A549 (cell line): ENCODE measurements at regions not wholly inside any gene's neighbourhood (a gene's known extent, or its start where the extent isn't known, plus 50 kb on each side); places are given as distances from the start of the nearest gene placed in this dataset.

Experiments
- ATAC-seq, 2 experiments: fragments of 200-7000 bp in 1 of 2; fragments of >200 bp in 1 of 2; cut with Nextera tagmentation in 1 of 2; cut with Tn5 transposase in 1 of 2; 3 replicates each; pipeline versions ENCODE4 v1.8.0 to v1.9.1; 2018 to 2020; ENCODE audit warnings: mild to moderate bottlenecking in 1 of 2, moderate library complexity in 1 of 2
- CTCF ChIA-PET: fragments of 300-600 bp; sonication (Branson Sonifier 250); formaldehyde crosslinking; extraction: SDS; loops from one replicate; lab custom pipeline; 2021; ENCODE audit warnings: antibody characterized with exemption, inconsistent platforms; lab: Yijun Ruan, JAX
- POLR2A ChIA-PET: fragments of 350-600 bp; formaldehyde crosslinking; extraction: SDS; loops from one replicate; lab custom pipeline; 2021; ENCODE audit warnings: antibody characterized with exemption, inconsistent platforms; lab: Yijun Ruan, JAX
- DNase-seq, 2 experiments: peaks; one replicate each; pipeline versions ENCODE4 v3.0.0 to v3.0.0-alpha.2; 2011 to 2016; ENCODE audit warnings: low read depth in 1 of 2, low spot score in 1 of 2
- FAIRE-seq: peaks from 2 replicates; lab custom pipeline; 2011; peaks lifted over from hg19 to GRCh38; lab: Jason Lieb, UNC
- H3K27ac ChIP-seq, 2 experiments: fragments of >200 bp; sonication (Bioruptor Twin); formaldehyde crosslinking; 3 replicates each; pipeline ENCODE4 v1.5.1; 2016 to 2017
- H3K4me1 ChIP-seq: fragments of >200 bp; sonication (Bioruptor Twin); formaldehyde crosslinking; 3 replicates; pipeline ENCODE4 v1.6.1; 2016
- H3K4me2 ChIP-seq: fragments of >200 bp; sonication (Bioruptor Twin); formaldehyde crosslinking; 3 replicates; pipeline ENCODE4 v1.6.1; 2016
- H3K4me3 ChIP-seq: fragments of >200 bp; sonication (Bioruptor Twin); formaldehyde crosslinking; 3 replicates; pipeline ENCODE4 v1.5.1; 2016
- H3K9me3 ChIP-seq: fragments of >200 bp; sonication (Bioruptor Twin); formaldehyde crosslinking; 3 replicates; pipeline ENCODE4 v1.6.1; 2016
- BCL3 ChIP-seq: fragments of >200 bp; sonication (Bioruptor Twin); formaldehyde crosslinking; IDR thresholded peaks from 3 replicates; pipeline ENCODE4 v1.6.1; 2016
- BHLHE40 ChIP-seq: IDR thresholded peaks from 2 replicates; pipeline ENCODE4 v1.6.1; 2012; ENCODE audit warnings: low read depth, low read length, inconsistent platforms
- CBX8 ChIP-seq: fragments of 200-600 bp; sonication (generic); IDR thresholded peaks from 2 replicates; pipeline ENCODE4 v1.6.1; 2016
- CEBPB ChIP-seq, 2 experiments: fragments of >200 bp in 1 of 2; sonication (Bioruptor Twin) in 1 of 2; formaldehyde crosslinking in 1 of 2; IDR thresholded peaks; 2 replicates each; pipeline ENCODE4 v1.6.1; 2012 to 2016
- CHD2 ChIP-seq: fragments of 150-350 bp; IDR thresholded peaks from 2 replicates; pipeline ENCODE4 v1.6.1; 2014; ENCODE audit warnings: low read length; ENCODE audit not compliant: partially characterized antibody
- E2F6 ChIP-seq: IDR thresholded peaks from 2 replicates; pipeline ENCODE4 v1.6.1; 2012; ENCODE audit warnings: low read depth, borderline replicate concordance
- EHMT2 ChIP-seq: fragments of 200-600 bp; sonication (generic); IDR thresholded peaks from 2 replicates; pipeline ENCODE4 v1.6.1; 2016; ENCODE audit warnings: antibody characterized with exemption, low read depth, mild to moderate bottlenecking, moderate library complexity
- ELK1 ChIP-seq: fragments of 150-350 bp; IDR thresholded peaks from 2 replicates; pipeline ENCODE4 v1.6.1; 2014; ENCODE audit warnings: low read depth, mild to moderate bottlenecking, low read length
- FOSB ChIP-seq: fragments of 250-450 bp; sonication (Bioruptor Pico); IDR thresholded peaks from 2 replicates; pipeline ENCODE4 v1.5.0; 2020; ENCODE audit warnings: mild to moderate bottlenecking, moderate library complexity
- FOSL2 ChIP-seq, 2 experiments: fragments of 450-650 bp in 1 of 2; fragments of >200 bp in 1 of 2; sonication (Bioruptor Twin) in 1 of 2; formaldehyde crosslinking; IDR thresholded peaks; 2 replicates each; pipeline versions ENCODE4 v1.5.0 to v1.6.1; 2016 to 2020; ENCODE audit warnings: mild to moderate bottlenecking in 1 of 2, moderate library complexity in 1 of 2
- HMGXB4 ChIP-seq: fragments of 250-450 bp; sonication (Bioruptor Pico); IDR thresholded peaks from 2 replicates; pipeline ENCODE4 v1.5.0; 2021; ENCODE audit warnings: mild to moderate bottlenecking, moderate library complexity, borderline replicate concordance
- HOXA7 ChIP-seq: fragments of 250-450 bp; sonication (Bioruptor Pico); IDR thresholded peaks from 2 replicates; pipeline ENCODE4 v1.5.0; 2020; ENCODE audit warnings: mild to moderate bottlenecking, moderate library complexity
- JUN ChIP-seq, 2 experiments: fragments of >200 bp; sonication (Bioruptor Twin); formaldehyde crosslinking; IDR thresholded peaks; 2 replicates in 1 of 2; 3 replicates in 1 of 2; pipeline ENCODE4 v1.6.1; 2016 to 2017
- JUNB ChIP-seq: fragments of >200 bp; sonication (Bioruptor Twin); formaldehyde crosslinking; IDR thresholded peaks from 2 replicates; pipeline ENCODE4 v1.6.1; 2016
- KDM1A ChIP-seq: fragments of 200-600 bp; sonication (generic); IDR thresholded peaks from 2 replicates; pipeline ENCODE4 v1.6.1; 2016; ENCODE audit warnings: low read depth, mild to moderate bottlenecking
- MYC ChIP-seq: IDR thresholded peaks from 2 replicates; pipeline ENCODE4 v1.6.1; 2012; ENCODE audit warnings: mild to moderate bottlenecking, inconsistent platforms, low read length, improper control_type of control experiment, borderline replicate concordance
- PBX3 ChIP-seq: IDR thresholded peaks from 2 replicates; pipeline ENCODE4 v1.6.1; 2012
- PHF8 ChIP-seq: fragments of 200-600 bp; sonication (generic); IDR thresholded peaks from 2 replicates; pipeline ENCODE4 v1.6.1; 2016; ENCODE audit warnings: low read depth, mild to moderate bottlenecking, antibody characterized with exemption, moderate library complexity, borderline replicate concordance
- POLR2AphosphoS2 ChIP-seq: conservative IDR thresholded peaks from 2 replicates; pipeline ENCODE4 v1.6.1; 2012; ENCODE audit warnings: low read length, improper control_type of control experiment, inconsistent platforms
- RARB ChIP-seq: fragments of 250-450 bp; sonication (Bioruptor Pico); IDR thresholded peaks from 2 replicates; pipeline ENCODE4 v1.8.0; 2021; ENCODE audit warnings: mild to moderate bottlenecking, moderate library complexity
- RFX5 ChIP-seq: fragments of 450-650 bp; IDR thresholded peaks from 2 replicates; pipeline ENCODE4 v1.7.1; 2014; ENCODE audit warnings: antibody characterized with exemption, mild to moderate bottlenecking, moderate library complexity
- RNF2 ChIP-seq: fragments of 200-600 bp; sonication (generic); IDR thresholded peaks from 2 replicates; pipeline ENCODE4 v1.6.1; 2016; ENCODE audit warnings: low read depth, mild to moderate bottlenecking, antibody characterized with exemption, moderate library complexity, borderline replicate concordance
- USF2 ChIP-seq: fragments of 450-650 bp; IDR thresholded peaks from 2 replicates; pipeline ENCODE4 v1.6.1; 2014; ENCODE audit warnings: antibody characterized with exemption
- WGBS: methylation state at CpG from one replicate; pipeline ENCODE4 v1.1.6; 2017; ENCODE audit errors: missing lambda C conversion rate; 5-methylcytosine and 5-hydroxymethylcytosine counted together

GRCh38 chr6:69581581-69581980 is 215.2 kb downstream of the LMBRD1 start:
- WGBS: 36% methylated on average over 4 of the region's 4 CpGs
- H3K4me2 ChIP-seq: no peak overlapping the region
- no peaks in the 10 kb centered on the region for H3K4me1 ChIP-seq
- ATAC-seq (no peak), FAIRE-seq (no peak), DNase-seq (no peak)
- no peak overlapping the region for H3K4me3 ChIP-seq
- ChIA-PET CTCF (no interaction called here), POLR2A (no interaction called here)
- no peak for TF ChIP-seq RARB (CRISPR knock-in tag)
- no peak for TF ChIP-seq CHD2
- no peak for TF ChIP-seq FOSL2 (IDR thresholded peaks at IDR 0.05)
- no peak for TF ChIP-seq FOSL2 (CRISPR knock-in tag; IDR thresholded peaks at IDR 0.05)
- TF ChIP-seq RFX5: no peak
- TF ChIP-seq BHLHE40: no peak
- no peak for TF ChIP-seq CBX8
- TF ChIP-seq FOSB (CRISPR knock-in tag): no peak
- no peak for TF ChIP-seq E2F6
- no peak for TF ChIP-seq JUN (IDR thresholded peaks at IDR 0.05)
- no peak for TF ChIP-seq KDM1A
- TF ChIP-seq JUNB: no peak
- no peak for TF ChIP-seq POLR2AphosphoS2
- no peak overlapping the region for H3K27ac ChIP-seq
- H3K9me3 ChIP-seq: no peaks in the 10 kb centered on the region

GRCh38 chr6:69580706-69581105 is 216.1 kb downstream of the LMBRD1 start:
- Histone ChIP-seq H3K4me2 (no peak overlapping the region), H3K4me3 (no peak overlapping the region), H3K27ac (no peak overlapping the region), H3K9me3 (no peaks in the 10 kb centered on the region), H3K4me1 (no peaks in the 10 kb centered on the region)
- no peak for DNase-seq
- POLR2A ChIA-PET: no interaction called here
- no peak for TF ChIP-seq HMGXB4 (CRISPR knock-in tag)
- no peak for TF ChIP-seq BCL3
- no peak for TF ChIP-seq RNF2
- no peak for TF ChIP-seq USF2
- TF ChIP-seq JUN (IDR thresholded peaks at IDR 0.05): no peak
- no peak for TF ChIP-seq CEBPB (IDR thresholded peaks at IDR 0.05)
- TF ChIP-seq ELK1: no peak
- no peak for TF ChIP-seq EHMT2
- TF ChIP-seq PBX3: no peak
- no peak for TF ChIP-seq FOSB (CRISPR knock-in tag)
- TF ChIP-seq MYC: no peak
- no peak for TF ChIP-seq HOXA7 (CRISPR knock-in tag)
- TF ChIP-seq CBX8: no peak
- TF ChIP-seq PHF8: no peak
- TF ChIP-seq BHLHE40: no peak
- TF ChIP-seq E2F6: no peak
- ATAC-seq: no peak
- FAIRE-seq: no peak
- CTCF ChIA-PET: no interaction called here
